ENCODE measurements at regions not wholly inside any gene's neighbourhood (a gene's known extent, or its start where the extent isn't known, plus 50 kb on each side); places are given as distances from the start of the nearest gene placed in this dataset.

GRCh38 chr7:153070141-153070540 is 310.6 kb downstream of the ACTR3B start:
- TF ChIP-seq CTCF (IDR thresholded peaks at IDR 0.05) (no peak), POLR2A (IDR thresholded peaks at IDR 0.05) (no peak)

All from prostate gland (tissue), 2 donors.